Body of pancreas (tissue), 4 donors: ENCODE measurements at regions not wholly inside any gene's neighbourhood (a gene's known extent, or its start where the extent isn't known, plus 50 kb on each side); places are given as distances from the start of the nearest gene placed in this dataset.

Source experiments
- ATAC-seq: fragments of 150-250 bp; one replicate; pipeline ENCODE4 v1.9.1; 2016
- DNase-seq, 4 donors: peaks; one replicate each; pipeline ENCODE4 v3.0.0-alpha.2; 2019
- H3K27ac ChIP-seq, 4 donors: fragments of 200-600 bp; sonication (generic); 1 replicate in 3 of 4; 2 replicates in 1 of 4; pipeline versions ENCODE4 v1.5.1 to v1.6.1; 2016 to 2019; ENCODE audit warnings: mild to moderate bottlenecking in 1 of 4, mixed read lengths in 1 of 4, moderate library complexity in 1 of 4
- H3K27me3 ChIP-seq, 2 donors: fragments of 200-600 bp; sonication (generic); one replicate each; pipeline ENCODE4 v1.6.0; 2016; ENCODE audit warnings: mild to moderate bottlenecking in 1 of 2
- H3K36me3 ChIP-seq, 2 donors: fragments of 200-600 bp; sonication (generic); replicated peaks in 1 of 2; 2 replicates each; pipeline ENCODE4 v1.5.1; 2016; ENCODE audit warnings: low read depth in 2 of 2; ENCODE audit not compliant: insufficient read depth in 1 of 2
- H3K4me1 ChIP-seq: fragments of 200-600 bp; sonication (generic); one replicate; pipeline ENCODE4 v1.6.0; 2016
- H3K4me3 ChIP-seq, 2 donors: fragments of 200-600 bp; sonication (generic); 1 replicate in 1 of 2; 2 replicates in 1 of 2; pipeline ENCODE4 v1.5.1; 2016 to 2019
- H3K9me3 ChIP-seq, 3 donors: fragments of 200-600 bp; sonication (generic); 1 replicate in 2 of 3; 2 replicates in 1 of 3; pipeline ENCODE4 v1.5.1; 2016
- POLR2A ChIP-seq, 3 donors: fragments of 450-650 bp; IDR thresholded peaks; one replicate each; pipeline ENCODE4 v1.6.1; 2016; ENCODE audit warnings: antibody characterized with exemption in 3 of 3, mild to moderate bottlenecking in 2 of 3
- WGBS, 2 donors: methylation state at CpG; one replicate each; pipeline ENCODE4 v1.1.5; 2017; 5-methylcytosine and 5-hydroxymethylcytosine counted together
- intact Hi-C: fragments of 100-400 bp; cut with DNase I; formaldehyde crosslinking; loops from one replicate; pipeline ENCODE4 v1.15.1; 2023
- TF ChIP-seq, protein P1 (sequence below), 7 experiments: fragments of 450-650 bp in 4 of 7; fragments of 200-600 bp in 3 of 7; sonication (generic) in 3 of 7; IDR thresholded peaks; one replicate each; pipeline ENCODE4 v1.5.1; 2016 to 2019; ENCODE audit warnings: antibody characterized with exemption in 7 of 7

DNA sequence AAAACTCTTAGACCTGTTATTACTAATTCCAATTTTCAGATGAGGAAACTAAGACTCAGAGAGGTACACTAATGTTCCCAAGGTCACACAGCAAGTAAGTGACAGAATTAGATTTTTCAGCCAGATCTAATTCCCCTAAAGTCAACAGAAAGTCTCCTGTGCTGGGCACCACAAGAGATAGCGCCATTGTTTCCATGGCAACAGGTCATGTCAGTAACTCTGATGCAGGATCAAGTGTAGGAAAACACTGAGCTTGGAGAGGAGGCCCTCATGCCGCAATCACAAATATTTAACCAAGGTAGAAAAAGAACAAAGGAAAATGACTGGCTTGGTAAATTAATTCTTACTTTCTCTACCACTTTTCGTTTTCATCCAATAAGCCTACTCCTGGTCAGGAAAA, 166.0 kb upstream of the CDH13 start:
- Histone ChIP-seq H3K27me3 (no peaks in the 10 kb centered on the region), H3K27ac (no peak overlapping the region), H3K4me3 (no peak overlapping the region), H3K4me1 (no peaks in the 10 kb centered on the region), H3K36me3 (no peaks in the 10 kb centered on the region), H3K9me3 (no peaks in the 10 kb centered on the region)
- ATAC-seq (no peak), DNase-seq (no peak)
- 26 to 35% methylated on average over 3 of the region's 3 CpGs for WGBS, 2 donors
- TF ChIP-seq POLR2A (IDR thresholded peaks at IDR 0.05): no peak
- TF ChIP-seq, protein P1, sequence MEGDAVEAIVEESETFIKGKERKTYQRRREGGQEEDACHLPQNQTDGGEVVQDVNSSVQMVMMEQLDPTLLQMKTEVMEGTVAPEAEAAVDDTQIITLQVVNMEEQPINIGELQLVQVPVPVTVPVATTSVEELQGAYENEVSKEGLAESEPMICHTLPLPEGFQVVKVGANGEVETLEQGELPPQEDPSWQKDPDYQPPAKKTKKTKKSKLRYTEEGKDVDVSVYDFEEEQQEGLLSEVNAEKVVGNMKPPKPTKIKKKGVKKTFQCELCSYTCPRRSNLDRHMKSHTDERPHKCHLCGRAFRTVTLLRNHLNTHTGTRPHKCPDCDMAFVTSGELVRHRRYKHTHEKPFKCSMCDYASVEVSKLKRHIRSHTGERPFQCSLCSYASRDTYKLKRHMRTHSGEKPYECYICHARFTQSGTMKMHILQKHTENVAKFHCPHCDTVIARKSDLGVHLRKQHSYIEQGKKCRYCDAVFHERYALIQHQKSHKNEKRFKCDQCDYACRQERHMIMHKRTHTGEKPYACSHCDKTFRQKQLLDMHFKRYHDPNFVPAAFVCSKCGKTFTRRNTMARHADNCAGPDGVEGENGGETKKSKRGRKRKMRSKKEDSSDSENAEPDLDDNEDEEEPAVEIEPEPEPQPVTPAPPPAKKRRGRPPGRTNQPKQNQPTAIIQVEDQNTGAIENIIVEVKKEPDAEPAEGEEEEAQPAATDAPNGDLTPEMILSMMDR (IDR thresholded peaks at IDR 0.05): no peak
- intact Hi-C loops: no loop called here

DNA sequence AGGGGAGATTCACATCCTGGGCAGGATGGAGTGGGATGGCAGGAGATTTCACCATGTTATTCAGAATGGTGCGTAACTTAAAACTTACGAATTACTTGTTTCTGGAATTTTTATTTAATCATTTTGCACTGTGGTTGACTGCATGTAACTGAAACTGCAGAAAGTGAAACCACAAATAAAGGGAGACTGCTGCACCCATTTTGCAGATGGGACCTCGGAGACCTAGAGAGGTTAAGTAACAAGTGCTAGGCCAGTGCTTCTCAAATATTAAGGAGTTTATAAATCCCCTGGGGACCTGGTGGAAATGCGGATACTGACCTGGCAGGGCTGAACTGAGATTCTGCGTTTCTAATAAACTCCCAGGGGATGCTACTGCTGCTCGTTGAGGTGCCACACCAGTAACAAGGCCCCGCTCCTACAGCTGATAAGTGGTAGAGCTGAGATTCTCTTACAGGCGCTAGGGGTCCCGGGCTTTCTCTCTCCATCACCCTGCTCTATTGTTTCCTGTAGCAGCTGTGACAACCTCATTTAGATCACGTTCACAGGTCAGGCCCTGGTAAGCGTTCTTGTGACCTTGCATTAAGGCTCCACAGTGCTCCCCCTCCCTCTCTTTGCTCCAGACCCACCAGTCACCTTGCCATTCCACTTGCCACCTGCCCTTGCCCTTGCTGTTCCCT, 167.1 kb upstream of the CDH13 start:
- intact Hi-C loops: loop anchor here (10.0 kb wide), 2 partner anchors 55 to 195 kb away; no protein-coding TSS in a partner anchor
- H3K27ac ChIP-seq: no peak overlapping the region
- no peak overlapping the region for H3K4me3 ChIP-seq
- H3K4me1 ChIP-seq: no peaks in the 10 kb centered on the region
- TF ChIP-seq POLR2A (IDR thresholded peaks at IDR 0.05): no peak
- TF ChIP-seq, protein P1 (IDR thresholded peaks at IDR 0.05): no peak
- H3K27me3 ChIP-seq: no peaks in the 10 kb centered on the region
- WGBS, 2 donors: 48 to 57% methylated on average over 11 of the region's 11 CpGs
- no peak for ATAC-seq
- no peak for DNase-seq
- no peaks in the 10 kb centered on the region for H3K9me3 ChIP-seq
- H3K36me3 ChIP-seq: no peaks in the 10 kb centered on the region

DNA sequence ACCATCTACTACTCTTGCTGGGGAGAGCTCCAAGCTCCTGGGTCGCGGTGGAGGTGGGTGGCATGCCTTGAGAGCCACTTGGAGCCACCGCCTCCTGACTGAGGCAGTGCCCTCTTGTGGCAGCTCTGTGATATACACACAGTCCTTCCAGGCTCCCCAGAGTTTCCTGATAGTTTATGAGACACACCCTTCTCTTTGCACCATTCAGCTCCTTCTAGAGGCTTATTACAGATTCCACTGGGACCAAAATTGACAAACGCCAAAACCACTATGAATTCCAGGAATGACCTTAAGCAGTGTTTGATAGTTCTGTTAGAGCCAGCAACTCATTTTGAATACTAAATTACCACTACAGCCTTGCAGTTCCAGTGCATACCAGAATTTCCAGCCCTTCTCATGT, 170.1 kb upstream of the CDH13 start:
- ATAC-seq (peak; percentile 74), DNase-seq (peak; percentile 54 to 69 (median 58))
- Histone ChIP-seq H3K36me3 (no peaks in the 10 kb centered on the region), H3K9me3 (no peaks in the 10 kb centered on the region), H3K27me3 (no peaks in the 10 kb centered on the region), H3K4me1 (no peaks in the 10 kb centered on the region), H3K27ac (no peak overlapping the region), H3K4me3 (no peak overlapping the region)
- WGBS, 2 donors: 2 to 5% methylated on average over 4 of the region's 4 CpGs
- intact Hi-C loops: loop anchor here (10.0 kb wide), 2 partner anchors 58 to 192 kb away; no protein-coding TSS in a partner anchor
- TF ChIP-seq, protein P1 (IDR thresholded peaks at IDR 0.05): peak; percentile 29 to 77 (median 66)
- no peak for TF ChIP-seq POLR2A (IDR thresholded peaks at IDR 0.05)

DNA sequence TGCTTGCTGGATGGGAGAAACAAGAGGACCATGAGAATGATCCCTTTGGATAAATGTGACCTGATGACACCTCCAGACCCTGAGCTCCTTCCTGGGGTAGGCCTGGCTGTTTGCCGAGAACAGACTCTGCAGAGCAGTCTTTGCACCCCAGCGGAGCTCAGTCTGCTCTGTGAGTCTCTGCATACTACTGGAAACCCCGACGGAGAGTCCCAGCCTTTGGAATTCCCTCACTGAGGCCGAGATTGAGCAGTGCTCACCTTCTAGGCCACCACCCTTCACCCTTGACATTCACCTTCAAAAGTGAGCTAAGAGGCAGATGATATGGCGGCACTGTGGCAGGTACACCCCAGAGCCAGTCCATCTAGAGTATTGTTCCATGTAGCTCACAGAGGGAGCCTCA, 172.2 kb upstream of the CDH13 start:
- H3K4me1 ChIP-seq: no peaks in the 10 kb centered on the region
- TF ChIP-seq, protein P1 (IDR thresholded peaks at IDR 0.05): no peak
- TF ChIP-seq POLR2A (IDR thresholded peaks at IDR 0.05): no peak
- no peak overlapping the region for H3K4me3 ChIP-seq
- no peaks in the 10 kb centered on the region for H3K9me3 ChIP-seq
- 58 to 59% methylated on average over 6 of the region's 6 CpGs for WGBS, 2 donors
- ATAC-seq (no peak), DNase-seq (no peak)
- H3K36me3 ChIP-seq: no peaks in the 10 kb centered on the region
- no peak overlapping the region for H3K27ac ChIP-seq
- H3K27me3 ChIP-seq: no peaks in the 10 kb centered on the region
- intact Hi-C loops: loop anchor here (10.0 kb wide), 2 partner anchors 60 to 190 kb away; no protein-coding TSS in a partner anchor

DNA sequence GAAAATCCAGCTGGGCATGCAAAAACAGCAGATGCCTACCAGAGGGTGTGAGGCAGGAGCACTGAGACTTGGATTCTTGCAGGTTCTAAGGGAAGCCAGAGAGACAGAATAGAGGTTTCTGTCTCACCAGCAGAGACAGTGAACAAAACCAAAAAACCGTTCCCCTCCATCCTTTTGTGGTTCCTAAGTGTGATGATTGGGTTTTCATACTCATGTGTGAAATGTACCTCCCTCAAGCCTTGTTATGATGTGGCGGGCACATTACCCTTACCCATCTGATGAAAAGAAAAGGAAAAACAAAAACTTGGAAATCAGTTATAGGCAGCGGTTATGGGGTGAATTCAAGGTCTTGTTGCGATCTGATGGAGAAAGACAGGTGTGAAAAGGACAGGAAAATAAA, 172.6 kb upstream of the CDH13 start:
- 76% methylated on average over 4 of the region's 4 CpGs for WGBS, 2 donors
- no peak for DNase-seq
- Histone ChIP-seq H3K4me3 (no peak overlapping the region), H3K27ac (no peak overlapping the region), H3K27me3 (no peaks in the 10 kb centered on the region), H3K9me3 (no peaks in the 10 kb centered on the region), H3K36me3 (no peaks in the 10 kb centered on the region), H3K4me1 (no peaks in the 10 kb centered on the region)
- TF ChIP-seq, protein P1 (IDR thresholded peaks at IDR 0.05): no peak
- no peak for TF ChIP-seq POLR2A (IDR thresholded peaks at IDR 0.05)
- intact Hi-C loops: loop anchor here (10.0 kb wide), 2 partner anchors 61 to 189 kb away; no protein-coding TSS in a partner anchor
- no peak for ATAC-seq
